ENCODE measurements at regions not wholly inside any gene's neighbourhood (a gene's known extent, or its start where the extent isn't known, plus 50 kb on each side); places are given as distances from the start of the nearest gene placed in this dataset.

DNA sequence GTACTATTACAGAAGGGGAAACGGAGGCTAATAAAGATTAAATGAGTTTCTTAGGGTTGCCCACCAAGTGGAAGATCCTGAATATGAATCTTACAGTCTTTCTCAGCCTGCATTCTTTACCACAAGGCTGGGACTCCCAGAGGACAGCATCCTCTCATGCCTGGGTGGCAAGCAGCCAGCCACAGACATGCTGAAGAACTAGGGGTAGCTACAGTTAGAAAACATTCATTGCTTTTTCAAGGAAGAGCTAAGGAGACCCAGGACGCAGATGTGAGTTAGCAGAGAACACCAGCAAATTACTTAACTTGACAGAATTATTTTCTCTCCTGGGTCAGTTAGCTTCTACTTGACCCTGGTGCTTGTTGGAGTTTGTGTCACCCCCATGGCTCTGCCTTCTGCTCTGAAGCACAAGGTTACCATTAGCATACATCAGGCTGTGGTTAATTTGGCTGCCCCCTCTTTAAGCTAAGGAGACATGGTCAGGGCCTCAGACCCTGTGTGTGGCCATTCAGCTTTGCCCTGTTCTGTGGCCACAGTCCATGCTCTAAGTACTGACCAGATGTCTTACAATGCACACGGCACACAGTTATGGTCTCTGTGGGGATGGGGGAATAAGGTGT lies 132.3 kb upstream of the TNP1 start:
- TF ChIP-seq EZH2 (IDR thresholded peaks at IDR 0.05; ENCODE audit: borderline replicate concordance, insufficient read depth, low read depth, low read length, poor library complexity, severe bottlenecking) (no peak), CTCF (IDR thresholded peaks at IDR 0.05) (no peak)
